PFSK-1 (cell line): ENCODE measurements at regions not wholly inside any gene's neighbourhood (a gene's known extent, or its start where the extent isn't known, plus 50 kb on each side); places are given as distances from the start of the nearest gene placed in this dataset.

Experiments used
- FOXP2 ChIP-seq: optimal IDR thresholded peaks from 2 replicates; pipeline ENCODE3; 2011; ENCODE audit warnings: borderline replicate concordance, control low read depth, inconsistent platforms; ENCODE audit not compliant: insufficient read depth; ENCODE audit errors: extremely low read length, extremely low read depth
- POLR2AphosphoS5 ChIP-seq: IDR thresholded peaks from 2 replicates; pipeline ENCODE4 v1.6.1; 2012; ENCODE audit warnings: low read depth, mild to moderate bottlenecking, control low read depth, low read length, moderate library complexity
- SIN3A ChIP-seq: IDR thresholded peaks from 2 replicates; pipeline ENCODE4 v1.6.1; 2012; ENCODE audit warnings: mild to moderate bottlenecking, low read length, moderate library complexity, borderline replicate concordance; ENCODE audit not compliant: insufficient read depth
- TAF1 ChIP-seq: IDR thresholded peaks from 2 replicates; pipeline ENCODE4 v1.6.1; 2012; ENCODE audit warnings: low read length, control low read depth, borderline replicate concordance; ENCODE audit not compliant: insufficient read depth
- TF ChIP-seq, protein P1 (sequence below), 2 experiments: IDR thresholded peaks; 2 replicates each; pipeline versions ENCODE4 v1.6.1 to v1.8.0; 2011 to 2012; ENCODE audit warnings: low read depth in 2 of 2, low read length in 2 of 2, control low read depth in 1 of 2, inconsistent platforms in 1 of 2, mild to moderate bottlenecking in 1 of 2, moderate library complexity in 1 of 2; ENCODE audit not compliant: insufficient read depth in 1 of 2

DNA sequence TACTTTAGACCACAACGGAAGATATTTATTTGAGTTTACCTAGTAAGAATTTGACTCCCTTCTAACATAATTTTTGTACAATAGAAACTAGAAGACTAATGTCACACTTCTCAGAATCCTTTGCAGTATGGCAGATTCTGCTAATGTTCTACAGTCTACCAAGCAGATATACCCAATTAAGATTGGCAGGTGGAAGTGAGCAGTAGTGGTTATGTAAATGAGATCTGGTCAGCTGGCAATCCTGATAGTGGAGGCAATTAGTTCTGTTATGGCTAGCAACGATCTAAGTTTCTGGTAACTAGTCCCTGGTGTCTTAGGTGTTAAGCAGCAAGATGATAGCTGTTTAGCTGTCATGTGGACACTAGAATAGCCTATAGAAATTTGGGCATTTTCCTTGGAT is 101.0 kb downstream of the CENPW start:
- no peak for TF ChIP-seq POLR2AphosphoS5
- TF ChIP-seq SIN3A = no peak
- TF ChIP-seq, protein P1, sequence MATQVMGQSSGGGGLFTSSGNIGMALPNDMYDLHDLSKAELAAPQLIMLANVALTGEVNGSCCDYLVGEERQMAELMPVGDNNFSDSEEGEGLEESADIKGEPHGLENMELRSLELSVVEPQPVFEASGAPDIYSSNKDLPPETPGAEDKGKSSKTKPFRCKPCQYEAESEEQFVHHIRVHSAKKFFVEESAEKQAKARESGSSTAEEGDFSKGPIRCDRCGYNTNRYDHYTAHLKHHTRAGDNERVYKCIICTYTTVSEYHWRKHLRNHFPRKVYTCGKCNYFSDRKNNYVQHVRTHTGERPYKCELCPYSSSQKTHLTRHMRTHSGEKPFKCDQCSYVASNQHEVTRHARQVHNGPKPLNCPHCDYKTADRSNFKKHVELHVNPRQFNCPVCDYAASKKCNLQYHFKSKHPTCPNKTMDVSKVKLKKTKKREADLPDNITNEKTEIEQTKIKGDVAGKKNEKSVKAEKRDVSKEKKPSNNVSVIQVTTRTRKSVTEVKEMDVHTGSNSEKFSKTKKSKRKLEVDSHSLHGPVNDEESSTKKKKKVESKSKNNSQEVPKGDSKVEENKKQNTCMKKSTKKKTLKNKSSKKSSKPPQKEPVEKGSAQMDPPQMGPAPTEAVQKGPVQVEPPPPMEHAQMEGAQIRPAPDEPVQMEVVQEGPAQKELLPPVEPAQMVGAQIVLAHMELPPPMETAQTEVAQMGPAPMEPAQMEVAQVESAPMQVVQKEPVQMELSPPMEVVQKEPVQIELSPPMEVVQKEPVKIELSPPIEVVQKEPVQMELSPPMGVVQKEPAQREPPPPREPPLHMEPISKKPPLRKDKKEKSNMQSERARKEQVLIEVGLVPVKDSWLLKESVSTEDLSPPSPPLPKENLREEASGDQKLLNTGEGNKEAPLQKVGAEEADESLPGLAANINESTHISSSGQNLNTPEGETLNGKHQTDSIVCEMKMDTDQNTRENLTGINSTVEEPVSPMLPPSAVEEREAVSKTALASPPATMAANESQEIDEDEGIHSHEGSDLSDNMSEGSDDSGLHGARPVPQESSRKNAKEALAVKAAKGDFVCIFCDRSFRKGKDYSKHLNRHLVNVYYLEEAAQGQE (IDR thresholded peaks at IDR 0.05; ENCODE audit: insufficient read depth in 1 of 2, low read depth in 2 of 2, low read length in 2 of 2) = no peak
- TF ChIP-seq TAF1 = no peak
- no peak for TF ChIP-seq FOXP2
